ENCODE measurements at regions not wholly inside any gene's neighbourhood (a gene's known extent, or its start where the extent isn't known, plus 50 kb on each side); places are given as distances from the start of the nearest gene placed in this dataset.

GRCh38 chr11:69562816-69563215 is 78.1 kb upstream of the CCND1 start:
- Histone ChIP-seq H3K4me1 (ENCODE audit: insufficient read depth) (no peaks in the 10 kb centered on the region), H3K79me2 (replicated peaks; ENCODE audit: insufficient read depth) (no peaks in the 10 kb centered on the region), H4K20me1 (replicated peaks; ENCODE audit: insufficient read depth) (no peaks in the 10 kb centered on the region), H3K4me3 (no peak overlapping the region), H3K27ac (ENCODE audit: low read depth) (no peak overlapping the region), H3K36me3 (ENCODE audit: insufficient read depth) (no peaks in the 10 kb centered on the region), H3K9me2 (ENCODE audit: insufficient read depth) (no peaks in the 10 kb centered on the region), H3F3A (replicated peaks; ENCODE audit: low read depth) (no peaks in the 10 kb centered on the region), H3K27me3 (ENCODE audit: insufficient read depth) (no peaks in the 10 kb centered on the region), H2AFZ (no peak overlapping the region), H3K4me2 (no peak overlapping the region)
- ATAC-seq (no peak), DNase-seq (ENCODE audit: low spot score) (no peak)
- H3K4me3 Mint-ChIP-seq, result no peak overlapping the region
- no peaks in the 10 kb centered on the region for H3K4me1 Mint-ChIP-seq
- H3K27me3 Mint-ChIP-seq (ENCODE audit: insufficient read depth, low read depth, poor library complexity), result no peaks in the 10 kb centered on the region
- no peak overlapping the region for H3K27ac Mint-ChIP-seq
- no peaks in the 10 kb centered on the region for H3K36me3 Mint-ChIP-seq (ENCODE audit: low read depth)
- TF ChIP-seq NANOG (IDR thresholded peaks at IDR 0.05; ENCODE audit: borderline replicate concordance) (no peak), ZNF462 (CRISPR knock-in tag; IDR thresholded peaks at IDR 0.05) (no peak), EZH2phosphoT487 (IDR thresholded peaks at IDR 0.05; ENCODE audit: unreplicated experiment) (no peak), ZNF331 (CRISPR knock-in tag; IDR thresholded peaks at IDR 0.05; ENCODE audit: low read depth) (no peak), STAT1 (IDR thresholded peaks at IDR 0.05; ENCODE audit: unreplicated experiment) (no peak), ZNF114 (CRISPR knock-in tag; IDR thresholded peaks at IDR 0.05) (no peak), REST (IDR thresholded peaks at IDR 0.05; ENCODE audit: unreplicated experiment) (no peak), CTCF (conservative IDR thresholded peaks at IDR 0.05; ENCODE audit: low read depth in 2 of 2) (no peak), CREB1 (CRISPR knock-in tag; IDR thresholded peaks at IDR 0.05; ENCODE audit: low read depth) (no peak), POLR2AphosphoS5 (IDR thresholded peaks at IDR 0.05; ENCODE audit: low read depth) (no peak), EZH2 (IDR thresholded peaks at IDR 0.05; ENCODE audit: low read depth, unreplicated experiment) (no peak), JUNB (IDR thresholded peaks at IDR 0.05; ENCODE audit: unreplicated experiment) (no peak), ETS1 (IDR thresholded peaks at IDR 0.05) (no peak)
- peaks cover 13% of the 10 kb centered on the region; the same call in 2 of the 3 replicates for H3K9me3 Mint-ChIP-seq
